Left colon (tissue), 2 donors: ENCODE measurements at regions not wholly inside any gene's neighbourhood (a gene's known extent, or its start where the extent isn't known, plus 50 kb on each side); places are given as distances from the start of the nearest gene placed in this dataset.

Source experiments
- ATAC-seq: fragments of 200-7000 bp; cut with Tn5 transposase; one replicate; pipeline ENCODE4 v1.9.1; 2020; ENCODE audit warnings: mild to moderate bottlenecking, moderate library complexity
- DNase-seq, 2 donors: peaks; one replicate each; pipeline ENCODE4 v3.0.0-alpha.2; 2020
- intact Hi-C, 2 donors: fragments of 100-400 bp; cut with DNase I in 1 of 2; cut with micrococcal nuclease in 1 of 2; formaldehyde crosslinking; loops; one replicate each; pipeline versions ENCODE4 v1.11.2 to v1.14.0; 2022; cut with DNase I, micrococcal nuclease
- donor health status: DM: no; HTN: no; CAD: no.
- donor health status: DM: yes; HTN: yes; CAD: no.

DNA sequence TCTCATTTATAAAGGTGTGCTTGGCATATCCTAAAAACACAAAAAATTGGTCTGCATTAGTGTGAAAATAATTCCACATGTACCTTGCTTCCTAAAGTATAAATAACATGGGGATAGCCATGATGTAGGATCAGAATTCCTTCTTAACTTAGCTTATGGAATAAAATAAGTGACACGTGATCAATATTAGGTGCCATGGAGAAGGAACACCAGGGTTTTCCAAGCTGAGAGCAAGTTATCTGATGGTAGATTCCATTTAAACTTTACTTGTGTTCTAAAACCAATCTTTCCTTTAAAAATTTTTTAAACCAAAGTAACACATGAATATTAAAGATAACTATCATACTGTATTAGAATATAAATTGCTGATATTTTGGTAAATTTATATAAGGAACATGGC, 300.5 kb downstream of the ZPLD1 start:
- ATAC-seq = no peak
- intact Hi-C loops = no loop called here
- DNase-seq = no peak

DNA sequence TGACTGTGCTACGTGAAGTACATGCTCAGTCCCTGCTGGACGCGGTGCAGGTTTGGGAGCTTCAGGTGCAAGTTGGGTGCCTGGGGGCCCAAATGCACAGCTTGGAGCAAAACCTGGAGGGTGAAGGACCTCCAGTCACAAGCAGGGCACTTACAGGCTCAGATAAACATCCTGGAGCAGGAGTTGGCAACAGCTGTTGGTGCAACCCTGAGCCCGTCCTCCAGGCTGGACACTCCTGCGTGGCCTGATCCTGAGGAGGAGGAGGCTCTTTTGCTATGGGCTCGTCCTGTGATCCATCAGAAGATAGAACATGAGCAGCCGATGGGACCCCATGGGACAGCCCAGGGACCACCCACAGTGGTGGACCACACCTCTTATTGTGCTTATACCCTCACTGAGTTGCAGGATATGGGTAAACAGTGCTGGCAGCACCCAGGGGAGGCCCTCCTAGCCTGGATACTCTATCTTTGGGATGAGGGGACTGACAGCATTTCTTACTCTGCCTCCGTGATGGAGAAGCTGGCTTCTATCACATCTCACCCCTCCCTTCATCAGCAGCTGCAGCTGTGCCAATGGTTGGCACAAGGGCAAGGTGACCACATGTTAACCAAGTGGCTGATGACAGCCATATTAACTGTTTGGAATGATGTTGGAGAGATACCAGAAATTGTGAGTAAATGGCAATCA, 301.6 kb downstream of the ZPLD1 start:
- ATAC-seq = no peak
- no peak for DNase-seq
- intact Hi-C loops = no loop called here

DNA sequence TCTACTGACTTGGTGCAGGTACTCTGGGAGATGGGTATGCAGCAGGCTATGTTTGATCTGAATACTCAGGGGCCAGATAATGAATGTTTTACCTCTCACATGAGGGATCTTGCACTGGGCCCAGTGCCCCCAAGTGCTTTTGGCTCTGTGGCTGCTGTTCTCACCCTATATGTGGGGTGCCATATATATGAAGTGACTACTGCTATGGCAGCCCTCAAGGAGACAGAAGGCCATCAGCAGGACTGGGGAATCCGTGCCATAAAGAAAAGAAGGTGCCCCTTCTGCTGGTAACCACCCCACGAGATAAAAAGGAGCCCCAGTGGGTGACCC, 302.1 kb downstream of the ZPLD1 start:
- no peak for ATAC-seq
- intact Hi-C loops = no loop called here
- DNase-seq = no peak

DNA sequence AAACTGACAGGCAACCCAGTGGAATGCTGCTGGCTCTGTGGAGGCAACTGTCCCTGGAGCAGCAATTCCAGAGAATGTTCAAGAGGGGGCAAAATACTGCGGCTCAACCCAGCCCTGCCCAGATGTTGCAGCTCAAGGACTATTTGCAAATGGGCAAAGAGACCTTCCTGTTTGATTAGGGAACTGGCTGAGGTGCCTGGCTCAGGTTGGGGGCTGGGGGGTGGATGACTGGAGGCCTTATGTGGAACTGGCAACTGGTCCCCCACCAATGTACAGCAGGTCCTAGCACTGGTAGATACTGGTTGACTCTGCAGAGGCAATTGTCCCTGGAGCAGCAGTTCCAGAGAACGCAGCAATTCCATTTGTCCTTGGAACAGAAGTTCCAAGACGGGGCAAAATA, 302.5 kb downstream of the ZPLD1 start:
- DNase-seq (no peak), ATAC-seq (no peak)
- intact Hi-C loops = no loop called here

DNA sequence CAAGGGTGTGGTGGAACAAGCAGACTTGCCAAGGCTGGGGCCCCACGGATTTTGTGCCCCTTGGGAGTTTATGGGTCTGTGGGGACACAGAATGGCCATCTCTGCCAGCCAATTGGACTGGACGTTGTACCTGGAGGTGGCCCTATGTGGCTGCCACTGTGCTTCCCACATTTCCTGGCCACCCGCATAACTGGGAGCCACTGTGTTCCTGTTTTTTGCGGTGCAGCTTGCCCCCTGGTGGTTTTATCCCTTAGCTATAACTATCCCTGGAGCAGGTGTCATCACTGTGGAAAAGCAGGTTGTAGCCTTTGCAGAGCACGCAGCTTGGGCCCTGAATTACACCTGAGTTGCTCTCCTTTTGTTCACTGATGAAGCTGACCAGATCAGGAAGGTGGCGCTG, 306.3 kb downstream of the ZPLD1 start:
- intact Hi-C loops = no loop called here
- no peak for DNase-seq
- ATAC-seq = no peak

DNA sequence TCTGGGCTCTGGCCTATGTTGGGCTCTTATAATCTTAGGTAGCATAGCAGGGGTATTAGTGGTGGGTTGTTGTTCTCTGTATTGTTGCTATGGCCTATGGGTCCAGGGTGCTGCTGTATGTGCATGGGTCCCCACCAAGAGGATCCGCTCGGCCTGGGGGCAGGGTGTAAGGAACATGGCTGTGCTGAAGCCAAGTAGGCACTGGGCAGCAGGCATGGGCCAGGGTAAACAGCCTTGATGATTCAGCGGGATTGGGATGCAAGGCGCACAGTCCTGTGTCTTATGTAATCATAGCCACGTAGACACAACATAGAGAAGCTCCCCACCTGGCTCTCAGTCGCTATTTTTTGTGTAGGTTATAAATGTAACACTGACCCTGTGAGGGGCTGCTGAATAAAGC, 306.9 kb downstream of the ZPLD1 start:
- DNase-seq (no peak), ATAC-seq (no peak)
- intact Hi-C loops = no loop called here

DNA sequence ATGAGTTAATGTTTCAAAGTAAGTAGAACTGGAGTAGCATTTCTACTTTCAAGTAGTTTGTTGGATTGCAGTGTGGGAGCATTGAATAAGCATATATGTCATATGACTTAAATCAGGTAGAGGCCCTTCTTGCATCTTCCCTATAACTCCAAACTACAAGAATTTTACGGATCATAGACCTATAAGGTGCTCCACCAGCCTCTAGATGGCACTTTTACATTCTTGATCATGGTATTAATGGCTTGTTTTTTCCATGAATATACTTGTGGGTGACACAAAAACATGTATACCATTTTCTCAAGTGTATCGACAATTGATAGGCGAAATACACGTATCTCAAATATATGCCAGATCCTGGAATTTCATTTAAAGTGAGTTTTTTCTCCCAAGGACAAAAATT, 311.1 kb downstream of the ZPLD1 start:
- intact Hi-C loops = no loop called here
- no peak for ATAC-seq
- DNase-seq = no peak

- DNase-seq = no peak
- intact Hi-C loops = no loop called here
- ATAC-seq = no peak
These were observed 312.8 kb downstream of the ZPLD1 start for GRCh38 chr3:102747611-102748010.

DNA sequence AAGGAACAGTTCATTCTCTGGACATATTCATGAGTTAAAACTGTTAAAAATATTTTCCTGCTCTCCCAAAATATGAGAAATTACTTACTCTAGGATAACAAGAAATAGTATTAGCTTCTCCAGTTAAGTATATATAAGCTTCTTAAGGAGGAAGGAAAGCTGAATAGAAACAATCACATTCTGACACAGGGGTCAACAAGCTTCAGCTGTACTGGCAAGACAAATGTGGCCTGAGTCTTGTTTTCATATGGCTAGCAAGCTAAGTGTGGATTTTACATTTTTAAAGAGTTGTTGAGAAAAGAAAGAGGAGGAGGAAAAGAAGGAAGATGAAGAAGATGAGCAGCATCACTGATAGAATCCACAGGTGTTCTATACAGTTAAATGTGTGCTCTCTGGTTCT, 313.8 kb downstream of the ZPLD1 start:
- intact Hi-C loops = no loop called here
- DNase-seq (no peak), ATAC-seq (no peak)

- DNase-seq (no peak), ATAC-seq (no peak)
- intact Hi-C loops = no loop called here
These were observed 315.5 kb downstream of the ZPLD1 start for GRCh38 chr3:102750322-102750721.

DNA sequence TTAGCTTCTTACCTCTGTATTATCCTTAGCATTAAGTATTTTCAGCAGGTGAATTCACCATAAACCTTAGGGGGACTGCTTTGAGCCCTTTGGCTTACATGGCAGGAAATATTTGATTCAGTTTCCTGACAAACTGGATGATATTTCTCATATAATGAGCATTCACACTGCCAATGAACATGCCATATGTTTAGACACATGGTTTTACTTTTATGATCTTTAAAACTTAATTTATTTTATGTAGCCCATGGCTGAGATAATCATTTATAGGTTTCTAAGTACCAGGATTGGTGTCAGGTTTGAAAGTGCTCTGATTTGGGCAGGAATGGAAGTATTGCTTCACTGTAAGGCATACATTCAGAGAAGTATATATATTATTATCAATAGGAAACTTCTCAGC, 319.1 kb downstream of the ZPLD1 start:
- intact Hi-C loops = no loop called here
- ATAC-seq = no peak

DNA sequence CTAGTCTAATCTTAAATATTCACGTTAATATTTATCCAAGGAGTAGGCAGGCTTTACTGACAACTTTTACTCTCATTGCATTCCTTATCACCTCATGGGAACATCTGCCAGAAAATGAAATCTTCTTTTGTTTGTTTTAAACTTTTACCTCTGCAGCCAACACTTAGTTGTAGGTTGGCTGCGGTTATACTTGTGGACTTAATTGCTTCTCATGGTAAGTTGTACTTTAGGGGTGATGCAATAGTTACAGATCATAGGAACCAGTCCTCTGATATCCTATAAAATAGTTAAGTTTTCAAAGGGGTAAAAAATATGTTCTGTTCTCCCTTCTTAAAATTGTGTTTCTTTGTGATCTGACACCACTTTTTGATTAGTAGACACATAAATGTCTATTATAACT, 321.9 kb downstream of the ZPLD1 start:
- DNase-seq = no peak
- intact Hi-C loops = no loop called here
- no peak for ATAC-seq

More for the DNA sequence above, 319.1 kb downstream of the ZPLD1 start:
- DNase-seq = no peak

GRCh38 chr3:102757950-102758349, 323.1 kb downstream of the ZPLD1 start:
- DNase-seq = no peak
- intact Hi-C loops = no loop called here
- ATAC-seq = no peak

DNA sequence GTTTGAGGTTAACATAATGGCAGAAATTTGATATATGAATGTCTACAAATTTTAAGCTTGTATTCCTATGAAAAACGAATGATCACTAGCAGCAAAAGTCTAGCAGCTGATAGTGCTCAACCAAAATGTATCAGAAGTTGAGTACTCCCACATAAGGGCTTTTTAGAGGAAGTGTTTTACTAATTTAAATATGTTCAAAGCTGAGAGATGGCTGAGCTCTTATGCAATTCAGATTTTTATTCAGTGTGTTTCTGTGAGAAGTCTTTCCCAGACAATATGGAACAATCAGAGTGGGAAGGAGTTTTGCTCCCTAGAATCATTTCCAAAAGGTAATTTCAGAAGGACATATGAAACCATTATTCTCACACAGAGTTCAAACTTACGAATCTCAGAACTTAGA, 327.0 kb downstream of the ZPLD1 start:
- ATAC-seq = no peak
- DNase-seq = no peak
- intact Hi-C loops = no loop called here

GRCh38 chr3:102790747-102791325, 356.0 kb downstream of the ZPLD1 start:
- ATAC-seq (no peak), DNase-seq (no peak)
- intact Hi-C loops = no loop called here

DNA sequence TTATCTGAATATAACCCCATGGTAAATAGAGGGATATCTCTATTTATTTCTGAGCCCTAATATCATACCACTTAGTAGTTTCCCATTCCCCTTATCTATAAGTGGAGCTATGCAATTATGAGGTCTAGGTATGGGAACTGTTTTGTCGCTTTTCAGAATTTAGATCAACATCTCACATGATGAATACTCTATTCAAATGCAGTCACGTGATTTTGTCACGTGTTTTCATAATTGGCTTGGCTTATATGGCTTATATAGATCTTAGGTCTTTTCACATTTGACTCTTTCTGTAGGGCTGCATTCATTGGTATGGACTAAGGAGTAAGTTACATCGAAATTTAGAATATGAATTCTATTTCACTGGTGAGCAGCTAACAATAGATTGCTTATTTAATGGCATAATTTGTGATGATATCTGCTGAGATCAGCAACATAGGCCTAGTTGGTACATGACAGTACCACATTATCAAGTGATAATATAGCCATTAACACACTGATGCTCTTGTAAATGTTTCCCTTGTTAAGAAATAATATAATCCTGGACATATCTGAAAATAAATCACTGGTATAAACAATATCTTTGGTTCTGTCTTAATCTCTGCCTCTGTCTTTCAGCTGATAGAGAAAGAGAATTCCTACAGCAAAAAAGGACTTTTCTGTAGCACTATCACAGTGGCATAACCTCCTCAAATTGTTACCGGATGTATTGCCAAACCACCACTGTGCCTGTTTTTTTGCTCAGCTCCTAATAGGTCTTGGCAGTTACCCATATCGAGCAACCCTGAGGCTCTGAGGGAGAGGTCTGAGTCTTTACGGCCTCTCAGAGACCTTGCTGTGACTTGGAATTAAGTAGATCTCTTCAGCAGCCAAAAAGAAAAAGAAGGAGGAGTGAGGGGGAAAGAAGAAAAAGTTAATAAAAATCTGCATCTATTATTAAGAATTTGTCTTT, 357.1 kb downstream of the ZPLD1 start:
- no peak for DNase-seq
- ATAC-seq = no peak
- intact Hi-C loops = no loop called here

DNA sequence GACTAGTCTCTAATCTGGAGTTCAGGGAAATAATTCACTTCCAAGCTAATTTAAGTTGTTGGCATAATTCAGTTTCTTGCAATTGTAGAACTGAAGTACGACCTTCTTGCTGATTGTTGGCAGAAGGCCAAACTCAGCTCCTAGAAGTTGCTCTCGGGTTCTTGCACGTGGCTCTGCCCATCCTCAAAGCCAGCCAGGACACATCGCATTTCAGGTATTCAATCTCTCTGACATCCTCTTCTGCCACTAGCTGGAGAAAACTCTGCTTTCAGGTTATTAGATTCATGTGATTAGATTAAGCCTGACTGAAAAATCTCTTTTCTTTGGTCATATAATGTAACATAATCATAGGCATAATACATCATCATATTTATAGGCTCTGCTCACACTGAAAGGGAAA, 362.0 kb downstream of the ZPLD1 start:
- no peak for ATAC-seq
- no peak for DNase-seq
- intact Hi-C loops = no loop called here

DNA sequence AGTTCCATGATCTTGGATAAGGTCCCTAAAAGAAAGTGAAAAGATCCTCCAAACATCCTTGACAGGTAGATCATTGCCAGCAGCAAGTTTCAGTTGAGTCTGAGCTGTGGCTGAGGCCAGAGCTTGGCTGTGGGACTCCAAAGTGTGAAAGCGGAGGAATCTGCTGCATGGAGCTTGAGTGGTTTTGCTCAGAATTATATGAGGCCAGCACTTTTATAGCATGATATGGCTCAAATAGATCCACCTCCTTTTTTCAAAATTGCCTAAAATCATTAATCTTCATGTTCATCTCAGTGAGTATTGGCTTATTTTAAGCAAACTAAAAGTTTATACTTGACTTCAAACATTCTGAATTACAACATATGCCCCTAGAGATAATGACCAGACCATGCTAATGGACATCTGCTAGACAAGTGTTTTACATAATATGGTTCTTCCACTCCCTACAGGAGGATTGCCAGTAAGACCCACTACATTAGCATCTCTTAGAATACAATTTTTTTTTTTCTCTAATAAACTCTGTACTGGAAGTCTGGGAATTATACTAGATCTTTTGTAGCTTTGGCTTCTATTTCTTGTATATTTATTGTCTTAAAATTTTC, 368.1 kb downstream of the ZPLD1 start:
- no peak for DNase-seq
- intact Hi-C loops = no loop called here
- ATAC-seq = no peak

- no peak for DNase-seq
- intact Hi-C loops = no loop called here
- ATAC-seq = no peak
These were observed 376.1 kb downstream of the ZPLD1 start for GRCh38 chr3:102810937-102811336.

DNA sequence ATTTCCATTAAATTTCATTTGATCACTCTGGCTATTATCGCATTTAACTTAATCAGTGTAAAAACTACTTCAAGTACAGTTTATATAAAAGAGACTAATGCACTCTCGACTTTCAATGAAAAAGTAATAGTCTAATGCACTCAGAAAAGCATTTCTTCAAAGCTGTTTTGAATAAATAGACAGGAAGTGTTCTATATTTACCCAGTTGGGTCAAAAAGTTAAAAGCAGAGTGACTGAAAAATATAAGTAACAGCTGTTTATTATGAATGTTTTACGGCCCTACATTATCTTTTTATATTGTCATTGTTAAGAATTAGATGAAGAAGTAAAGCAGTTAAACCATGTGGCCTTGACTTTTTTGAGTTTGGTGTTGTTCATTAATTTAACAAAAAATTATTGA, 391.8 kb downstream of the ZPLD1 start:
- ATAC-seq = no peak
- intact Hi-C loops = no loop called here
- DNase-seq = no peak
